Panc1 (cell line): ENCODE measurements at regions not wholly inside any gene's neighbourhood (a gene's known extent, or its start where the extent isn't known, plus 50 kb on each side); places are given as distances from the start of the nearest gene placed in this dataset.

Experiments used
- ATAC-seq: fragments of 200-7000 bp; cut with Tn5 transposase; 2 replicates; pipeline ENCODE4 v1.9.1; 2020; ENCODE audit warnings: mild to moderate bottlenecking, moderate library complexity
- BruUV-seq: library from RNA; stranded (reverse); fragments of 400-500 nt; replicated peaks from 2 replicates; lab custom pipeline; 2021; lab: Mats Ljungman, UMichigan
- CTCF ChIA-PET: fragments of 300-600 bp; sonication (Branson Sonifier 250); formaldehyde crosslinking; loops from one replicate; lab custom pipeline; 2022; ENCODE audit warnings: antibody characterized with exemption; lab: Charles Lee
- POLR2A ChIA-PET: fragments of 300-600 bp; sonication (Branson Sonifier 250); formaldehyde crosslinking; loops from one replicate; lab custom pipeline; 2022; ENCODE audit warnings: antibody characterized with exemption; lab: Charles Lee
- DNase-seq: peaks from one replicate; pipeline ENCODE4 v3.0.0-alpha.2; 2010; ENCODE audit warnings: low read depth, low spot score
- H3K27ac ChIP-seq: 2 replicates; pipeline ENCODE4 v1.5.1; 2011; ENCODE audit warnings: mild to moderate bottlenecking, low read length, inconsistent platforms
- H3K27me3 ChIP-seq: fragments of 200-500 bp; sonication (Bioruptor generic); 2 replicates; pipeline ENCODE4 v1.6.0; 2014; ENCODE audit warnings: low read length, inconsistent platforms; ENCODE audit not compliant: control insufficient read depth, insufficient read depth
- H3K36me3 ChIP-seq: fragments of 200-500 bp; sonication (Bioruptor generic); 2 replicates; pipeline ENCODE4 v1.5.1; 2014; ENCODE audit warnings: inconsistent platforms, mild to moderate bottlenecking, low read length, moderate library complexity; ENCODE audit not compliant: control insufficient read depth, insufficient read depth
- H3K4me1 ChIP-seq: 2 replicates; pipeline ENCODE4 v1.5.1; 2011; ENCODE audit warnings: inconsistent platforms, mild to moderate bottlenecking, low read length, moderate library complexity; ENCODE audit not compliant: control insufficient read depth, insufficient read depth
- H3K4me3 ChIP-seq, 2 experiments: 2 replicates each; pipeline ENCODE4 v1.5.1; 2011 to 2012; ENCODE audit warnings: low read depth in 2 of 2, low read length in 2 of 2, mild to moderate bottlenecking in 2 of 2, inconsistent platforms in 1 of 2, moderate library complexity in 1 of 2
- H3K9me3 ChIP-seq: fragments of 200-500 bp; sonication (Bioruptor generic); 2 replicates; pipeline ENCODE4 v1.5.1; 2014; ENCODE audit warnings: low read depth, mild to moderate bottlenecking, inconsistent platforms, low read length, moderate library complexity; ENCODE audit not compliant: control insufficient read depth, insufficient read depth
- CTCF ChIP-seq: fragments of 450-650 bp; IDR thresholded peaks from 2 replicates; pipeline ENCODE4 v1.5.1; 2017; ENCODE audit warnings: mild to moderate bottlenecking
- POLR2AphosphoS5 ChIP-seq: IDR thresholded peaks from 2 replicates; pipeline ENCODE4 v1.6.1; 2012; ENCODE audit warnings: mild to moderate bottlenecking, low read depth, low read length, moderate library complexity
- REST ChIP-seq, 2 experiments: IDR thresholded peaks; 2 replicates each; pipeline ENCODE4 v1.6.1; 2011 to 2012; ENCODE audit warnings: low read depth in 2 of 2, control low read depth in 1 of 2, low read length in 1 of 2, mild to moderate bottlenecking in 1 of 2, moderate library complexity in 1 of 2; ENCODE audit not compliant: insufficient read depth in 1 of 2
- SIN3A ChIP-seq: IDR thresholded peaks from 2 replicates; pipeline ENCODE4 v1.6.1; 2012; ENCODE audit warnings: low read depth, mild to moderate bottlenecking, low read length, moderate library complexity, borderline replicate concordance; ENCODE audit not compliant: insufficient read depth
- TCF7L2 ChIP-seq: IDR thresholded peaks from 2 replicates; pipeline ENCODE4 v1.6.1; 2011; ENCODE audit warnings: mild to moderate bottlenecking, low read depth, low read length, inconsistent platforms
- in situ Hi-C: cut with HindIII; loops from 2 replicates; pipeline ENCODE4 v1.10.0; 2016; ENCODE audit warnings: low sequenced_read_pairs, low pct_unique_long_range_greater_than_20kb
- intact Hi-C: fragments of 100-400 bp; cut with micrococcal nuclease; formaldehyde crosslinking; loops from one replicate; pipeline ENCODE4 v1.10.0; 2022; ENCODE audit not compliant: unreplicated experiment

GRCh38 chrX:30982467-30982866 is 89.4 kb downstream of the FTHL17 start:
- Histone ChIP-seq H3K27me3 (no peaks in the 10 kb centered on the region), H3K9me3 (no peaks in the 10 kb centered on the region), H3K36me3 (no peaks in the 10 kb centered on the region), H3K27ac (no peak overlapping the region), H3K4me1 (no peaks in the 10 kb centered on the region), H3K4me3 (no peak overlapping the region)
- BruUV-seq = no TSS peak
- intact Hi-C loops (no loop called here), in situ Hi-C loops (no loop called here)
- ATAC-seq = no peak
- ChIA-PET POLR2A (no interaction called here), CTCF (no interaction called here)
- TF ChIP-seq TCF7L2 = no peak
- TF ChIP-seq CTCF = no peak
- TF ChIP-seq POLR2AphosphoS5 = no peak
- TF ChIP-seq SIN3A = no peak
- TF ChIP-seq REST (IDR thresholded peaks at IDR 0.05; ENCODE audit: insufficient read depth in 1 of 2, low read depth in 2 of 2, low read length in 1 of 2) = no peak
- no peak for DNase-seq

- intact Hi-C loops (no loop called here), in situ Hi-C loops (no loop called here)
- DNase-seq = no peak
- no peak overlapping the region for H3K27ac ChIP-seq
- ATAC-seq = no peak
- no peaks in the 10 kb centered on the region for H3K27me3 ChIP-seq
- H3K4me3 ChIP-seq = no peak overlapping the region
- ChIA-PET POLR2A (no interaction called here), CTCF (no interaction called here)
- no peaks in the 10 kb centered on the region for H3K4me1 ChIP-seq
- H3K9me3 ChIP-seq = no peaks in the 10 kb centered on the region
- H3K36me3 ChIP-seq = no peaks in the 10 kb centered on the region
- no TSS peak for BruUV-seq
- TF ChIP-seq POLR2AphosphoS5 (no peak), CTCF (no peak), REST (IDR thresholded peaks at IDR 0.05; ENCODE audit: insufficient read depth in 1 of 2, low read depth in 2 of 2, low read length in 1 of 2) (no peak), TCF7L2 (no peak), SIN3A (no peak)
Measured at GRCh38 chrX:30981968-30982367, 89.9 kb downstream of the FTHL17 start.
